K562 (cell line): ENCODE measurements at regions not wholly inside any gene's neighbourhood (a gene's known extent, or its start where the extent isn't known, plus 50 kb on each side); places are given as distances from the start of the nearest gene placed in this dataset.

ENCODE experiments used
- ATAC-seq: fragments of 200-7000 bp; cut with Tn5 transposase; 3 replicates; pipeline ENCODE4 v1.9.1; 2020; ENCODE audit warnings: moderate library complexity
- BruUV-seq: library from RNA; stranded (reverse); fragments of 400-500 nt; replicated peaks from 2 replicates; lab custom pipeline; 2021; lab: Mats Ljungman, UMichigan
- CTCF ChIA-PET: fragments of 300-600 bp; formaldehyde crosslinking; extraction: SDS; loops from one replicate; lab custom pipeline; 2021; ENCODE audit warnings: low intra/inter-chr PET ratio; lab: Yijun Ruan, JAX
- POLR2A ChIA-PET: fragments of 300-600, 350-650 bp; sonication (Branson Sonifier 250); formaldehyde crosslinking; extraction: SDS; loops from one replicate; lab custom pipeline; 2021; ENCODE audit warnings: antibody characterized with exemption, inconsistent platforms; lab: Yijun Ruan, JAX
- DNase-seq, 4 experiments: peaks; one replicate each; pipeline versions ENCODE4 v3.0.0 to v3.0.0-alpha.2; 2011 to 2018; ENCODE audit warnings: low spot score in 3 of 4, mixed read lengths in 3 of 4; ENCODE audit errors: extremely low read depth in 1 of 4
- FAIRE-seq: peaks from 2 replicates; lab custom pipeline; 2011; peaks lifted over from hg19 to GRCh38; lab: Jason Lieb, UNC
- H2AFZ ChIP-seq: 2 replicates; pipeline ENCODE4 v1.6.0; 2011; ENCODE audit warnings: low read depth, low read length, control low read depth, inconsistent platforms
- H3K27ac ChIP-seq: fragments of 200-600 bp; 3 replicates; pipeline ENCODE4 v1.8.0; 2011; ENCODE audit warnings: low read depth, mild to moderate bottlenecking, control low read depth, inconsistent platforms, low read length, moderate library complexity, mixed read lengths; ENCODE audit errors: extremely low read depth
- H3K27me3 ChIP-seq, 2 experiments: fragments of 300-600 bp in 1 of 2; 2 replicates in 1 of 2; 3 replicates in 1 of 2; pipeline versions ENCODE4 v1.6.0 to v1.8.0; 2011; ENCODE audit warnings: inconsistent platforms in 2 of 2, low read length in 2 of 2, mild to moderate bottlenecking in 1 of 2, mixed read lengths in 1 of 2, moderate library complexity in 1 of 2; ENCODE audit not compliant: control insufficient read depth in 2 of 2, insufficient read depth in 2 of 2
- H3K36me3 ChIP-seq: fragments of 300-600 bp; 3 replicates; pipeline ENCODE4 v1.8.0; 2011; ENCODE audit warnings: mild to moderate bottlenecking, low read length, inconsistent platforms; ENCODE audit not compliant: control insufficient read depth, insufficient read depth
- H3K4me1 ChIP-seq, 2 experiments: fragments of 200-600 bp in 1 of 2; replicated peaks in 1 of 2; 2 replicates in 1 of 2; 3 replicates in 1 of 2; pipeline versions ENCODE4 v1.5.1 to v1.8.0; 2011; ENCODE audit warnings: inconsistent platforms in 2 of 2, low read length in 2 of 2, mild to moderate bottlenecking in 1 of 2, mixed read lengths in 1 of 2, moderate library complexity in 1 of 2; ENCODE audit not compliant: control insufficient read depth in 2 of 2, insufficient read depth in 2 of 2
- H3K4me2 ChIP-seq: 2 replicates; pipeline ENCODE4 v1.6.1; 2011; ENCODE audit warnings: low read length, control low read depth, inconsistent platforms, mixed read lengths; ENCODE audit not compliant: insufficient read depth
- H3K4me3 ChIP-seq: fragments of 200-600 bp; sonication (generic), shearing (Covaris generic); 2 replicates; pipeline ENCODE4 v1.5.1; 2016; ENCODE audit warnings: control low read depth, inconsistent platforms
- H3K79me2 ChIP-seq: fragments of 200-600 bp; 3 replicates; pipeline ENCODE4 v1.8.0; 2011; ENCODE audit warnings: low read length, inconsistent platforms; ENCODE audit not compliant: control insufficient read depth, insufficient read depth
- H3K9ac ChIP-seq, 2 experiments: 2 replicates each; pipeline versions ENCODE4 v1.6.0 to v1.6.1; 2011; ENCODE audit warnings: low read depth in 2 of 2, low read length in 2 of 2, control low read depth in 1 of 2, inconsistent platforms in 1 of 2, mild to moderate bottlenecking in 1 of 2, mixed read lengths in 1 of 2; ENCODE audit not compliant: insufficient read depth in 1 of 2
- H3K9me1 ChIP-seq: one replicate; pipeline ENCODE4 v1.6.0; 2011; ENCODE audit warnings: inconsistent platforms, mild to moderate bottlenecking, low read length, moderate library complexity; ENCODE audit not compliant: control insufficient read depth, insufficient read depth
- H3K9me3 ChIP-seq: replicated peaks from 2 replicates; pipeline ENCODE4 v1.5.1; 2011; ENCODE audit warnings: low read depth, low read length, inconsistent platforms; ENCODE audit not compliant: control insufficient read depth, insufficient read depth
- H4K20me1 ChIP-seq: replicated peaks from 2 replicates; pipeline ENCODE4 v1.6.1; 2011; ENCODE audit warnings: low read length, inconsistent platforms, mixed read lengths; ENCODE audit not compliant: control insufficient read depth, insufficient read depth
- AFF4 ChIP-seq: sonication (generic); formaldehyde crosslinking; IDR thresholded peaks from 2 replicates; pipeline ENCODE4 v1.8.0; 2023; ENCODE audit warnings: mild to moderate bottlenecking, missing genetic modification reagents
- CREB1 ChIP-seq, 2 experiments: sonication (generic) in 1 of 2; formaldehyde crosslinking in 1 of 2; IDR thresholded peaks; 2 replicates each; pipeline versions ENCODE4 v1.6.1 to v1.8.0; 2012 to 2022; ENCODE audit warnings: inconsistent platforms in 1 of 2, mild to moderate bottlenecking in 1 of 2, missing genetic modification reagents in 1 of 2, moderate library complexity in 1 of 2
- ELF2 ChIP-seq: fragments of 250-450 bp; sonication (Bioruptor Pico); IDR thresholded peaks from 2 replicates; pipeline ENCODE4 v1.5.0; 2021; ENCODE audit warnings: mild to moderate bottlenecking
- GMEB1 ChIP-seq: fragments of 250-450 bp; sonication (Bioruptor Pico); IDR thresholded peaks from 2 replicates; pipeline ENCODE4 v1.4.0; 2020; ENCODE audit warnings: mild to moderate bottlenecking
- LARP7 ChIP-seq: fragments of 450-650 bp; IDR thresholded peaks from 2 replicates; pipeline ENCODE4 v1.6.1; 2016
- MAFG ChIP-seq: fragments of 450-650 bp; conservative IDR thresholded peaks from 2 replicates; pipeline ENCODE4 v1.6.1; 2016; ENCODE audit warnings: missing genetic modification characterization, missing compliant biosample characterization
- MAZ ChIP-seq, 2 experiments: fragments of 450-650 bp in 1 of 2; sonication (generic) in 1 of 2; formaldehyde crosslinking; IDR thresholded peaks in 1 of 2; conservative IDR thresholded peaks in 1 of 2; 2 replicates each; pipeline versions ENCODE4 v1.4.0 to v1.5.0; 2020; ENCODE audit warnings: mild to moderate bottlenecking in 1 of 2, missing genetic modification reagents in 1 of 2
- RFX5 ChIP-seq: IDR thresholded peaks from 2 replicates; pipeline ENCODE4 v1.6.1; 2011; ENCODE audit warnings: low read depth, mild to moderate bottlenecking, improper control_type of control experiment, low read length
- RFX7 ChIP-seq: fragments of 250-450 bp; sonication (Bioruptor Pico); IDR thresholded peaks from 2 replicates; pipeline ENCODE4 v1.5.1; 2021; ENCODE audit warnings: mild to moderate bottlenecking
- THRA ChIP-seq: fragments of 450-650 bp; IDR thresholded peaks from 2 replicates; pipeline ENCODE4 v1.6.1; 2017; ENCODE audit warnings: mild to moderate bottlenecking, moderate library complexity
- ZNF134 ChIP-seq: fragments of 250-450 bp; sonication (Bioruptor Pico); conservative IDR thresholded peaks from 2 replicates; pipeline ENCODE4 v1.4.0; 2020
- ZNF174 ChIP-seq: fragments of 250-450 bp; sonication (Bioruptor Pico); IDR thresholded peaks from 2 replicates; pipeline ENCODE4 v1.4.0; 2020; ENCODE audit warnings: mild to moderate bottlenecking
- ZNF398 ChIP-seq: fragments of 250-450 bp; sonication (Bioruptor Pico); IDR thresholded peaks from 2 replicates; pipeline ENCODE4 v1.8.0; 2021; ENCODE audit warnings: moderate library complexity, mild to moderate bottlenecking, inconsistent platforms
- WGBS: fragments of 100-300 bp; shearing (Covaris generic); methylation state at CpG from one replicate; pipeline ENCODE4 v1.1.6; 2016; ENCODE audit warnings: low coverage, mixed read lengths; ENCODE audit not compliant: insufficient coverage; ENCODE audit errors: missing lambda C conversion rate; 5-methylcytosine and 5-hydroxymethylcytosine counted together
- in situ Hi-C: fragments of 300-500 bp; cut with MboI; formaldehyde crosslinking; loops from 4 replicates; pipeline ENCODE4 v1.15.0; 2018; ENCODE audit warnings: inconsistent platforms, mixed read lengths
- intact Hi-C: fragments of 100-400 bp; cut with micrococcal nuclease; formaldehyde crosslinking; loops from 2 replicates; pipeline ENCODE4 v1.14.2; 2022

- Histone ChIP-seq H3K9me1 (no peaks in the 10 kb centered on the region), H3K79me2 (no peaks in the 10 kb centered on the region), H3K4me2 (no peak overlapping the region), H3K4me1 (no peaks in the 10 kb centered on the region), H3K27ac (no peak overlapping the region), H3K4me3 (no peak overlapping the region), H2AFZ (no peak overlapping the region), H3K27me3 (peaks cover 0 to 5% of the 10 kb centered on the region in 2 experiments; a peak in 1 of 5 replicates), H4K20me1 (no peaks in the 10 kb centered on the region), H3K9ac (no peak overlapping the region), H3K36me3 (no peaks in the 10 kb centered on the region), H3K9me3 (peaks cover 2% of the 10 kb centered on the region; the same call in 1 of the 2 replicates)
- WGBS: 0% methylated on average over 3 of the region's 3 CpGs
- ChIA-PET POLR2A (interaction anchor here (0.7 kb wide), 1 partner anchor 107 kb away, joined by 3 read pairs; no protein-coding TSS in a partner anchor), CTCF (no interaction called here)
- FAIRE-seq (no peak), DNase-seq (no peak), ATAC-seq (no peak)
- in situ Hi-C loops: no loop called here
- no TSS peak for BruUV-seq
- TF ChIP-seq ZNF398 (CRISPR knock-in tag) (no peak), MAFG (no peak), CREB1 (IDR thresholded peaks at IDR 0.05) (no peak), CREB1 (CRISPR knock-in tag; IDR thresholded peaks at IDR 0.05) (no peak), LARP7 (no peak), GMEB1 (no peak), THRA (no peak), ELF2 (no peak), ZNF134 (no peak), RFX5 (no peak), RFX7 (CRISPR knock-in tag) (no peak), AFF4 (no peak), ZNF174 (CRISPR knock-in tag) (no peak), MAZ (CRISPR knock-in tag; conservative IDR thresholded peaks at IDR 0.05 in 1 of 2, IDR thresholded peaks at IDR 0.05 in 1 of 2) (no peak)
- intact Hi-C loops: no loop called here
These were observed 83.2 kb downstream of the IRX3 start for GRCh38 chr16:54203384-54203783.
